Thyroid gland (tissue), 4 donors: ENCODE measurements at regions not wholly inside any gene's neighbourhood (a gene's known extent, or its start where the extent isn't known, plus 50 kb on each side); places are given as distances from the start of the nearest gene placed in this dataset.

ENCODE experiments used
- DNase-seq, 2 donors: peaks; one replicate each; pipeline ENCODE4 v3.0.0-alpha.2; 2019
- H3K27ac ChIP-seq, 3 donors: fragments of 200-600 bp; sonication (generic); 1 replicate in 2 of 3; 2 replicates in 1 of 3; pipeline ENCODE4 v1.5.1; 2016 to 2019; ENCODE audit warnings: mild to moderate bottlenecking in 1 of 3, moderate library complexity in 1 of 3
- H3K27me3 ChIP-seq: fragments of 200-600 bp; sonication (generic); one replicate; pipeline ENCODE4 v1.5.1; 2019
- H3K36me3 ChIP-seq, 2 donors: fragments of 200-600 bp; sonication (generic); one replicate each; pipeline ENCODE4 v1.5.1; 2016 to 2019
- H3K4me1 ChIP-seq, 2 donors: fragments of 200-600 bp; sonication (generic); one replicate each; pipeline ENCODE4 v1.5.1; 2017 to 2019
- H3K4me3 ChIP-seq, 3 donors: fragments of 200-600 bp; sonication (generic); replicated peaks in 1 of 3; 1 replicate in 2 of 3; 2 replicates in 1 of 3; pipeline ENCODE4 v1.5.1; 2016; ENCODE audit warnings: mild to moderate bottlenecking in 1 of 3
- H3K9me3 ChIP-seq: fragments of 200-600 bp; sonication (generic); one replicate; pipeline ENCODE4 v1.5.1; 2017
- CTCF ChIP-seq, 6 experiments: fragments of 200-600 bp in 3 of 6; fragments of 450-650 bp in 3 of 6; sonication (generic) in 3 of 6; IDR thresholded peaks; one replicate each; pipeline ENCODE4 v1.5.1; 2016 to 2019; ENCODE audit warnings: antibody characterized with exemption in 6 of 6, mild to moderate bottlenecking in 2 of 6, inconsistent platforms in 1 of 6, moderate library complexity in 1 of 6
- POLR2A ChIP-seq, 2 donors: fragments of 450-650 bp; IDR thresholded peaks; one replicate each; pipeline ENCODE4 v1.6.1; 2017; ENCODE audit warnings: antibody characterized with exemption in 2 of 2, mild to moderate bottlenecking in 2 of 2, moderate library complexity in 1 of 2
- WGBS, 2 donors: methylation state at CpG; one replicate each; pipeline ENCODE4 v1.1.5; 2017; 5-methylcytosine and 5-hydroxymethylcytosine counted together
- intact Hi-C: fragments of 100-400 bp; cut with DNase I; formaldehyde crosslinking; loops from one replicate; pipeline ENCODE4 v1.15.1; 2023

- Histone ChIP-seq H3K4me3 (no peak overlapping the region), H3K27ac (peak overlapping the region in 1 of 3 donors; percentile 2), H3K4me1 (peaks cover under 1 to 5% of the 10 kb centered on the region in 2 donors), H3K9me3 (no peaks in the 10 kb centered on the region), H3K36me3 (no peaks in the 10 kb centered on the region), H3K27me3 (no peaks in the 10 kb centered on the region)
- WGBS, 2 donors: 80 to 84% methylated on average over 12 of the region's 12 CpGs
- intact Hi-C loops: no loop called here
- TF ChIP-seq POLR2A (IDR thresholded peaks at IDR 0.05) (no peak), CTCF (IDR thresholded peaks at IDR 0.05) (no peak)
- no peak for DNase-seq
Observed at GRCh38 chr1:244336232-244336899, 115.3 kb downstream of the ADSS2 start.

- intact Hi-C loops: no loop called here
- 91 to 93% methylated on average over 3 of the region's 3 CpGs for WGBS, 2 donors
- no peak overlapping the region for H3K27ac ChIP-seq
- TF ChIP-seq CTCF (IDR thresholded peaks at IDR 0.05) (no peak), POLR2A (IDR thresholded peaks at IDR 0.05) (no peak)
- no peak for DNase-seq
- no peaks in the 10 kb centered on the region for H3K9me3 ChIP-seq
- H3K27me3 ChIP-seq: no peaks in the 10 kb centered on the region
- peaks cover 4 to 6% of the 10 kb centered on the region in 2 donors for H3K4me1 ChIP-seq
- H3K4me3 ChIP-seq: no peak overlapping the region
- H3K36me3 ChIP-seq: no peaks in the 10 kb centered on the region
Observed at GRCh38 chr1:244337839-244338238, 113.9 kb downstream of the ADSS2 start.

GRCh38 chr1:244339073-244339692 lies 112.5 kb downstream of the ADSS2 start:
- no peaks in the 10 kb centered on the region for H3K27me3 ChIP-seq
- H3K9me3 ChIP-seq: no peaks in the 10 kb centered on the region
- H3K4me3 ChIP-seq: no peak overlapping the region
- DNase-seq: no peak
- intact Hi-C loops: no loop called here
- H3K27ac ChIP-seq: no peak overlapping the region
- TF ChIP-seq POLR2A (IDR thresholded peaks at IDR 0.05): no peak
- TF ChIP-seq CTCF (IDR thresholded peaks at IDR 0.05): no peak
- H3K36me3 ChIP-seq: no peaks in the 10 kb centered on the region
- WGBS, 2 donors: 79 to 81% methylated on average over 11 of the region's 11 CpGs
- peaks cover 4 to 6% of the 10 kb centered on the region in 2 donors for H3K4me1 ChIP-seq

- no peak for DNase-seq
- H3K27me3 ChIP-seq: no peaks in the 10 kb centered on the region
- H3K4me3 ChIP-seq: no peak overlapping the region
- TF ChIP-seq POLR2A (IDR thresholded peaks at IDR 0.05): no peak
- no peak for TF ChIP-seq CTCF (IDR thresholded peaks at IDR 0.05)
- H3K9me3 ChIP-seq: no peaks in the 10 kb centered on the region
- no peak overlapping the region for H3K27ac ChIP-seq
- peaks cover 4 to 6% of the 10 kb centered on the region in 2 donors for H3K4me1 ChIP-seq
- WGBS, 2 donors: 86 to 90% methylated on average over 4 to 7 of the region's 7 CpGs
- intact Hi-C loops: no loop called here
- H3K36me3 ChIP-seq: no peaks in the 10 kb centered on the region
Observed at GRCh38 chr1:244339776-244340175, 111.9 kb downstream of the ADSS2 start.

- H3K4me3 ChIP-seq: no peak overlapping the region
- 73 to 79% methylated on average over 14 of the region's 14 CpGs for WGBS, 2 donors
- no peaks in the 10 kb centered on the region for H3K27me3 ChIP-seq
- H3K4me1 ChIP-seq: peaks cover 4 to 6% of the 10 kb centered on the region in 2 donors
- intact Hi-C loops: no loop called here
- no peak overlapping the region for H3K27ac ChIP-seq
- no peaks in the 10 kb centered on the region for H3K36me3 ChIP-seq
- no peak for DNase-seq
- TF ChIP-seq POLR2A (IDR thresholded peaks at IDR 0.05): no peak
- TF ChIP-seq CTCF (IDR thresholded peaks at IDR 0.05): no peak
- H3K9me3 ChIP-seq: no peaks in the 10 kb centered on the region
Observed at GRCh38 chr1:244340396-244340795, 111.3 kb downstream of the ADSS2 start.
